Keratinocyte (primary cell): ENCODE measurements at regions not wholly inside any gene's neighbourhood (a gene's known extent, or its start where the extent isn't known, plus 50 kb on each side); places are given as distances from the start of the nearest gene placed in this dataset.
A peak's percentile ranks its signal among the peaks of the same experiment; 100 is the strongest.

Experiments used
- DNase-seq: peaks from one replicate; pipeline ENCODE4 v3.0.0-alpha.2; 2011; ENCODE audit warnings: low read depth, missing footprints, low spot score
- FAIRE-seq: peaks from 2 replicates; lab custom pipeline; 2011; peaks lifted over from hg19 to GRCh38; lab: Jason Lieb, UNC
- H2AFZ ChIP-seq: 2 replicates; pipeline ENCODE4 v1.6.0; 2012; ENCODE audit warnings: low read length, control low read depth, inconsistent platforms; ENCODE audit not compliant: control insufficient read depth
- H3K27ac ChIP-seq: 2 replicates; pipeline ENCODE4 v1.5.1; 2011; ENCODE audit warnings: low read length; ENCODE audit not compliant: control insufficient read depth, insufficient read depth
- H3K27me3 ChIP-seq: 3 replicates; pipeline ENCODE4 v1.6.0; 2011; ENCODE audit warnings: low read length; ENCODE audit not compliant: control insufficient read depth, insufficient read depth; ENCODE audit errors: extremely low read depth
- H3K36me3 ChIP-seq, 2 experiments: 2 replicates in 1 of 2; 3 replicates in 1 of 2; pipeline ENCODE4 v1.5.1; 2011; ENCODE audit warnings: low read length in 2 of 2, mild to moderate bottlenecking in 1 of 2; ENCODE audit not compliant: control insufficient read depth in 2 of 2, insufficient read depth in 2 of 2; ENCODE audit errors: extremely low read depth in 1 of 2
- H3K4me1 ChIP-seq: 3 replicates; pipeline ENCODE4 v1.5.1; 2011; ENCODE audit warnings: low read length; ENCODE audit not compliant: control insufficient read depth, insufficient read depth; ENCODE audit errors: extremely low read depth
- H3K4me2 ChIP-seq: 3 replicates; pipeline ENCODE4 v1.6.0; 2011; ENCODE audit warnings: low read depth, low read length; ENCODE audit not compliant: control insufficient read depth, insufficient read depth; ENCODE audit errors: extremely low read depth
- H3K4me3 ChIP-seq, 3 experiments: fragments of 200-600 bp in 1 of 3; sonication (generic) in 1 of 3; 2 replicates in 2 of 3; 3 replicates in 1 of 3; pipeline ENCODE4 v1.5.1; 2011 to 2016; ENCODE audit warnings: low read length in 3 of 3, mild to moderate bottlenecking in 3 of 3, control low read depth in 2 of 3, inconsistent platforms in 1 of 3, low read depth in 1 of 3, mixed read lengths in 1 of 3, mixed run types in 1 of 3, moderate library complexity in 1 of 3; ENCODE audit not compliant: control insufficient read depth in 2 of 3, insufficient read depth in 2 of 3; ENCODE audit errors: extremely low read depth in 1 of 3
- H3K79me2 ChIP-seq: 2 replicates; pipeline ENCODE4 v1.6.0; 2012; ENCODE audit warnings: low read length; ENCODE audit not compliant: control insufficient read depth, insufficient read depth
- H3K9ac ChIP-seq: 3 replicates; pipeline ENCODE4 v1.6.0; 2011; ENCODE audit warnings: low read length; ENCODE audit not compliant: control insufficient read depth, insufficient read depth; ENCODE audit errors: extremely low read depth
- H3K9me1 ChIP-seq: 3 replicates; pipeline ENCODE4 v1.6.0; 2011; ENCODE audit warnings: low read length; ENCODE audit not compliant: control insufficient read depth, insufficient read depth; ENCODE audit errors: extremely low read depth
- H3K9me3 ChIP-seq: 2 replicates; pipeline ENCODE4 v1.5.1; 2012; ENCODE audit warnings: low read depth, low read length; ENCODE audit not compliant: control insufficient read depth
- H4K20me1 ChIP-seq: 3 replicates; pipeline ENCODE4 v1.6.0; 2011; ENCODE audit warnings: low read length; ENCODE audit not compliant: control insufficient read depth, insufficient read depth; ENCODE audit errors: extremely low read depth
- EZH2 ChIP-seq: IDR thresholded peaks from one replicate; pipeline ENCODE4 v1.6.1; 2012; ENCODE audit warnings: inconsistent platforms, mild to moderate bottlenecking, low read length, moderate library complexity
- dilution Hi-C: fragments of 300-500 bp; cut with MboI; formaldehyde crosslinking; loops from one replicate; pipeline ENCODE4 v1.7.0; 2020; ENCODE audit warnings: low sequenced_read_pairs; ENCODE audit not compliant: extremely low pct_ligation_motif_present
- TF ChIP-seq, protein P1 (sequence below), 3 experiments: IDR thresholded peaks in 1 of 3; conservative IDR thresholded peaks in 1 of 3; optimal IDR thresholded peaks in 1 of 3; 2 replicates in 2 of 3; 3 replicates in 1 of 3; pipeline versions ENCODE3 to v1.5.1; 2011; ENCODE audit warnings: low read length in 3 of 3, mild to moderate bottlenecking in 3 of 3, moderate library complexity in 2 of 3, control low read depth in 1 of 3, inconsistent platforms in 1 of 3; ENCODE audit not compliant: insufficient read depth in 2 of 3; ENCODE audit errors: extremely low read depth in 1 of 3

DNA sequence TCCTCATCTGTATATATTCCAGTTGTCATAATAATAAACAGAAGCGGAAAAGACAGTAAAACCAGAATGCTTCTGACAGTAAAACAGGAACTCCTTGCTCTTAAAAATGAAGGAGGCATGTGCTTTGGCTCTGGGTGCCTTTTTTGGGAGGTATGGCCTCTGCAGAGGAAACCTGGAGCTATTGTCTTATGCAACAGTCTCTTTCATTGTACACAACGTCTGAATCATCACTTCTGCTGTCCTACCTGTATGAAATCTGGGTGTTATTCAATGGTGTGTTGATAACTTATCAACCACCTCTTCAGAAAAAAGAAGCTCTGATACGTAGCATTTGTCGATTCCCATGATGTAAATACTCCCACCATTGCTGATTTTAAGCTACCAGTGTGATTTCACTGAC is 64.8 kb downstream of the CDCA7 start:
- no peak overlapping the region for H3K27ac ChIP-seq
- TF ChIP-seq EZH2 = no peak
- TF ChIP-seq, protein P1, sequence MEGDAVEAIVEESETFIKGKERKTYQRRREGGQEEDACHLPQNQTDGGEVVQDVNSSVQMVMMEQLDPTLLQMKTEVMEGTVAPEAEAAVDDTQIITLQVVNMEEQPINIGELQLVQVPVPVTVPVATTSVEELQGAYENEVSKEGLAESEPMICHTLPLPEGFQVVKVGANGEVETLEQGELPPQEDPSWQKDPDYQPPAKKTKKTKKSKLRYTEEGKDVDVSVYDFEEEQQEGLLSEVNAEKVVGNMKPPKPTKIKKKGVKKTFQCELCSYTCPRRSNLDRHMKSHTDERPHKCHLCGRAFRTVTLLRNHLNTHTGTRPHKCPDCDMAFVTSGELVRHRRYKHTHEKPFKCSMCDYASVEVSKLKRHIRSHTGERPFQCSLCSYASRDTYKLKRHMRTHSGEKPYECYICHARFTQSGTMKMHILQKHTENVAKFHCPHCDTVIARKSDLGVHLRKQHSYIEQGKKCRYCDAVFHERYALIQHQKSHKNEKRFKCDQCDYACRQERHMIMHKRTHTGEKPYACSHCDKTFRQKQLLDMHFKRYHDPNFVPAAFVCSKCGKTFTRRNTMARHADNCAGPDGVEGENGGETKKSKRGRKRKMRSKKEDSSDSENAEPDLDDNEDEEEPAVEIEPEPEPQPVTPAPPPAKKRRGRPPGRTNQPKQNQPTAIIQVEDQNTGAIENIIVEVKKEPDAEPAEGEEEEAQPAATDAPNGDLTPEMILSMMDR (optimal IDR thresholded peaks at IDR 0.05 in 1 of 3, IDR thresholded peaks at IDR 0.05 in 1 of 3, conservative IDR thresholded peaks at IDR 0.05 in 1 of 3; ENCODE audit: extremely low read depth in 1 of 3, insufficient read depth in 2 of 3, low read length in 3 of 3) = no peak
- H3K9ac ChIP-seq = no peak overlapping the region
- H3K27me3 ChIP-seq = peaks cover 6% of the 10 kb centered on the region
- FAIRE-seq (peak; percentile 93), DNase-seq (no peak)
- H3K79me2 ChIP-seq = no peaks in the 10 kb centered on the region
- H3K4me1 ChIP-seq = peaks cover 17% of the 10 kb centered on the region
- dilution Hi-C loops = no loop called here
- no peaks in the 10 kb centered on the region for H3K9me1 ChIP-seq
- H3K4me3 ChIP-seq = no peak overlapping the region
- no peaks in the 10 kb centered on the region for H3K9me3 ChIP-seq
- H3K4me2 ChIP-seq = peak overlapping the region; percentile 25
- no peak overlapping the region for H2AFZ ChIP-seq
- H4K20me1 ChIP-seq = no peaks in the 10 kb centered on the region
- H3K36me3 ChIP-seq = no peaks in the 10 kb centered on the region

DNA sequence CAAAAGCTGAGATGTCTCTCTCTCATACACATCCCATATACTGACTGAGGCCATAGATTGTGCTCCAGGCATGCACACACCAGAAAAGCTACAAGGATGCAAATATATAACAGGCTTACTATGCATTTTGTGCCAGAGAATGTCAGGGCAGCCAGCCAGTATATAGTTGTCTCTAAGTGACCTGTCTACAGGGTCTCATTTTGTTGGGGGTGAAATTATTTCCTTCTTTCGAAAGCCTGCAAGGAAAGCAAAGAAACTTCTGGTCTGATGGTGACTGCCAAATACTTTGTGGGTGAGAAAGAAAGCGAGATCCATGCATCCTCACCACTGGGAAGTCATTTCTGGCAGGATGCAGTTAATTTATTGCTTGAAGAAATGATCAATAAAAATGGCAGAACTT is 70.2 kb downstream of the CDCA7 start:
- Histone ChIP-seq H3K36me3 (no peaks in the 10 kb centered on the region), H3K9ac (no peak overlapping the region), H2AFZ (no peak overlapping the region), H4K20me1 (no peaks in the 10 kb centered on the region), H3K79me2 (no peaks in the 10 kb centered on the region), H3K9me1 (no peaks in the 10 kb centered on the region), H3K27me3 (peaks cover 4% of the 10 kb centered on the region), H3K4me3 (no peak overlapping the region), H3K27ac (no peak overlapping the region), H3K9me3 (no peaks in the 10 kb centered on the region), H3K4me1 (peaks cover 23% of the 10 kb centered on the region), H3K4me2 (no peak overlapping the region)
- dilution Hi-C loops = no loop called here
- DNase-seq (no peak), FAIRE-seq (no peak)
- TF ChIP-seq, protein P1 (optimal IDR thresholded peaks at IDR 0.05 in 1 of 3, IDR thresholded peaks at IDR 0.05 in 1 of 3, conservative IDR thresholded peaks at IDR 0.05 in 1 of 3; ENCODE audit: extremely low read depth in 1 of 3, insufficient read depth in 2 of 3, low read length in 3 of 3) = no peak
- TF ChIP-seq EZH2 = no peak
